Keratinocyte (primary cell): ENCODE measurements at regions not wholly inside any gene's neighbourhood (a gene's known extent, or its start where the extent isn't known, plus 50 kb on each side); places are given as distances from the start of the nearest gene placed in this dataset.

ENCODE experiments used
- DNase-seq: peaks from one replicate; pipeline ENCODE4 v3.0.0-alpha.2; 2011; ENCODE audit warnings: low read depth, missing footprints, low spot score
- FAIRE-seq: peaks from 2 replicates; lab custom pipeline; 2011; peaks lifted over from hg19 to GRCh38; lab: Jason Lieb, UNC
- H2AFZ ChIP-seq: 2 replicates; pipeline ENCODE4 v1.6.0; 2012; ENCODE audit warnings: low read length, control low read depth, inconsistent platforms; ENCODE audit not compliant: control insufficient read depth
- H3K27ac ChIP-seq: 2 replicates; pipeline ENCODE4 v1.5.1; 2011; ENCODE audit warnings: low read length; ENCODE audit not compliant: control insufficient read depth, insufficient read depth
- H3K27me3 ChIP-seq: 3 replicates; pipeline ENCODE4 v1.6.0; 2011; ENCODE audit warnings: low read length; ENCODE audit not compliant: control insufficient read depth, insufficient read depth; ENCODE audit errors: extremely low read depth
- H3K36me3 ChIP-seq, 2 experiments: 2 replicates in 1 of 2; 3 replicates in 1 of 2; pipeline ENCODE4 v1.5.1; 2011; ENCODE audit warnings: low read length in 2 of 2, mild to moderate bottlenecking in 1 of 2; ENCODE audit not compliant: control insufficient read depth in 2 of 2, insufficient read depth in 2 of 2; ENCODE audit errors: extremely low read depth in 1 of 2
- H3K4me1 ChIP-seq: 3 replicates; pipeline ENCODE4 v1.5.1; 2011; ENCODE audit warnings: low read length; ENCODE audit not compliant: control insufficient read depth, insufficient read depth; ENCODE audit errors: extremely low read depth
- H3K4me2 ChIP-seq: 3 replicates; pipeline ENCODE4 v1.6.0; 2011; ENCODE audit warnings: low read depth, low read length; ENCODE audit not compliant: control insufficient read depth, insufficient read depth; ENCODE audit errors: extremely low read depth
- H3K4me3 ChIP-seq, 3 experiments: fragments of 200-600 bp in 1 of 3; sonication (generic) in 1 of 3; 2 replicates in 2 of 3; 3 replicates in 1 of 3; pipeline ENCODE4 v1.5.1; 2011 to 2016; ENCODE audit warnings: low read length in 3 of 3, mild to moderate bottlenecking in 3 of 3, control low read depth in 2 of 3, inconsistent platforms in 1 of 3, low read depth in 1 of 3, mixed read lengths in 1 of 3, mixed run types in 1 of 3, moderate library complexity in 1 of 3; ENCODE audit not compliant: control insufficient read depth in 2 of 3, insufficient read depth in 2 of 3; ENCODE audit errors: extremely low read depth in 1 of 3
- H3K79me2 ChIP-seq: 2 replicates; pipeline ENCODE4 v1.6.0; 2012; ENCODE audit warnings: low read length; ENCODE audit not compliant: control insufficient read depth, insufficient read depth
- H3K9ac ChIP-seq: 3 replicates; pipeline ENCODE4 v1.6.0; 2011; ENCODE audit warnings: low read length; ENCODE audit not compliant: control insufficient read depth, insufficient read depth; ENCODE audit errors: extremely low read depth
- H3K9me1 ChIP-seq: 3 replicates; pipeline ENCODE4 v1.6.0; 2011; ENCODE audit warnings: low read length; ENCODE audit not compliant: control insufficient read depth, insufficient read depth; ENCODE audit errors: extremely low read depth
- H3K9me3 ChIP-seq: 2 replicates; pipeline ENCODE4 v1.5.1; 2012; ENCODE audit warnings: low read depth, low read length; ENCODE audit not compliant: control insufficient read depth
- H4K20me1 ChIP-seq: 3 replicates; pipeline ENCODE4 v1.6.0; 2011; ENCODE audit warnings: low read length; ENCODE audit not compliant: control insufficient read depth, insufficient read depth; ENCODE audit errors: extremely low read depth
- EZH2 ChIP-seq: IDR thresholded peaks from one replicate; pipeline ENCODE4 v1.6.1; 2012; ENCODE audit warnings: inconsistent platforms, mild to moderate bottlenecking, low read length, moderate library complexity
- dilution Hi-C: fragments of 300-500 bp; cut with MboI; formaldehyde crosslinking; loops from one replicate; pipeline ENCODE4 v1.7.0; 2020; ENCODE audit warnings: low sequenced_read_pairs; ENCODE audit not compliant: extremely low pct_ligation_motif_present
- TF ChIP-seq, protein P1 (sequence below), 3 experiments: IDR thresholded peaks in 1 of 3; conservative IDR thresholded peaks in 1 of 3; optimal IDR thresholded peaks in 1 of 3; 2 replicates in 2 of 3; 3 replicates in 1 of 3; pipeline versions ENCODE3 to v1.5.1; 2011; ENCODE audit warnings: low read length in 3 of 3, mild to moderate bottlenecking in 3 of 3, moderate library complexity in 2 of 3, control low read depth in 1 of 3, inconsistent platforms in 1 of 3; ENCODE audit not compliant: insufficient read depth in 2 of 3; ENCODE audit errors: extremely low read depth in 1 of 3

DNA sequence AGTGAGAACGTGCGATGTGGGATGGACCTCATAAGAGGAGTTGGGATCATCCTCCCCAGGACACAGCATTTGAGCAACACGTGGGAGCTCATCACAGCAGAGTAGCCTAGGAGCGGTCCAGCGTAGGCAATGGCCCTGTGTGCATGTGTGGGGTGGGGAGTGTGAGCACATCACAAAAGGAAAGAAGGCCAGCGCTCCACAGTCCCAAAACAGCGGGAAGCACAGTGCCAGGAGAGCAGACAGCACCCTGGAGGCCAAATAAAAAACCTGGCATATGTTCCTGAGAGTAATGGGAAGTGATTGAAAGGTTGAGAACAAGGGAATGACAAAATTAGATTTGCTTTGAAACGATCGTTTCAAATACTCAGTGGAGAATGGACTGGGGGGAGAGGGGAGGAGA, 226.0 kb downstream of the C7orf25 start:
- Histone ChIP-seq H3K9me1 (no peaks in the 10 kb centered on the region), H3K9ac (no peak overlapping the region), H3K79me2 (no peaks in the 10 kb centered on the region), H3K27me3 (no peaks in the 10 kb centered on the region), H4K20me1 (no peaks in the 10 kb centered on the region), H3K9me3 (no peaks in the 10 kb centered on the region), H2AFZ (no peak overlapping the region), H3K36me3 (no peaks in the 10 kb centered on the region), H3K4me3 (no peak overlapping the region), H3K4me1 (no peaks in the 10 kb centered on the region), H3K4me2 (no peak overlapping the region), H3K27ac (no peak overlapping the region)
- no peak for TF ChIP-seq EZH2
- TF ChIP-seq, protein P1, sequence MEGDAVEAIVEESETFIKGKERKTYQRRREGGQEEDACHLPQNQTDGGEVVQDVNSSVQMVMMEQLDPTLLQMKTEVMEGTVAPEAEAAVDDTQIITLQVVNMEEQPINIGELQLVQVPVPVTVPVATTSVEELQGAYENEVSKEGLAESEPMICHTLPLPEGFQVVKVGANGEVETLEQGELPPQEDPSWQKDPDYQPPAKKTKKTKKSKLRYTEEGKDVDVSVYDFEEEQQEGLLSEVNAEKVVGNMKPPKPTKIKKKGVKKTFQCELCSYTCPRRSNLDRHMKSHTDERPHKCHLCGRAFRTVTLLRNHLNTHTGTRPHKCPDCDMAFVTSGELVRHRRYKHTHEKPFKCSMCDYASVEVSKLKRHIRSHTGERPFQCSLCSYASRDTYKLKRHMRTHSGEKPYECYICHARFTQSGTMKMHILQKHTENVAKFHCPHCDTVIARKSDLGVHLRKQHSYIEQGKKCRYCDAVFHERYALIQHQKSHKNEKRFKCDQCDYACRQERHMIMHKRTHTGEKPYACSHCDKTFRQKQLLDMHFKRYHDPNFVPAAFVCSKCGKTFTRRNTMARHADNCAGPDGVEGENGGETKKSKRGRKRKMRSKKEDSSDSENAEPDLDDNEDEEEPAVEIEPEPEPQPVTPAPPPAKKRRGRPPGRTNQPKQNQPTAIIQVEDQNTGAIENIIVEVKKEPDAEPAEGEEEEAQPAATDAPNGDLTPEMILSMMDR (optimal IDR thresholded peaks at IDR 0.05 in 1 of 3, IDR thresholded peaks at IDR 0.05 in 1 of 3, conservative IDR thresholded peaks at IDR 0.05 in 1 of 3; ENCODE audit: extremely low read depth in 1 of 3, insufficient read depth in 2 of 3, low read length in 3 of 3) = no peak
- no peak for FAIRE-seq
- DNase-seq = no peak
- dilution Hi-C loops = no loop called here

DNA sequence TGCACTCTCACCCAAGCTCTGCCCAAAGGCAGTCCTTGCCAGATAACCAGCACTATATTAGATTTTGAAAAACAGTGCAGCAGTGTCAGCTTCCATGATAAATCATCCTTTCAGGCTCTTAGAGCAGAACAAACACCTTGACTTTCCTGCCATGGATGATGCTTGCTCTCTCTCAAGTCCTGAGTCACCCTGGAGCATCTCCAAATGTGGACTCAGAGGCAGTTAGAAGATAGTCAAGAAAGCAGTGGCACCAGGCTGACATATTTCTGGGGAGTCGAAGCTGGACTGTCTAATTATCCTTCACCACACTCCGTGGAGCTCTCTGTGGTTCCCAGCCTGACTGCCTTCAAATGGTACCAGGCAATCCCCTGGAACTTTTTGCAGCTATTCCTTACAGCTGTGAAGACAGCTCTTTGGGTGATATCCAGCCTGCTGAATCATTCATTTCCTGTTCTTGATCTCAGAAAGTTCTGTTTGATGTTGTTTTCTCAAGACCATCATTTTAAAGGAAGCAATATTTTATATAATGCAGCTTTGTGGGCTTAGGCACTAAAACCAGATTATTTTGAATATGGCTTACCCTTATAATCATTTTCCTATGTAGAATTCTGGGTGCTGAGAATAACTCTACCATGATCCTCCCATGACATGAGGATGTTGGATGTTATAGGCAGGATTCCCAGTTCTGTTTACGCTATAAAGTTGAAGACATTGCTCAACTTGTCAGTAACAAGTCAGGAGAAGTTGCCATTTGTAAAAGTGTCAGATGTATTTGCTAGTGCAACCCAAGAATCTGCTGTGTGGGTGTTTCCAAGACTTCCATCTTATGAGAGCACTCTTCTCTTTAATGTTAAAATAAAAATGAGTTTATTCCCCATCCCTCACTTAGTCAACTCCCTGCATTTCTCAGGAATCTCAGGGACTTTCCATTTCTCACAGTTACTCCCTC, 233.8 kb downstream of the C7orf25 start:
- no peaks in the 10 kb centered on the region for H3K36me3 ChIP-seq
- H4K20me1 ChIP-seq = no peaks in the 10 kb centered on the region
- TF ChIP-seq, protein P1 (optimal IDR thresholded peaks at IDR 0.05 in 1 of 3, IDR thresholded peaks at IDR 0.05 in 1 of 3, conservative IDR thresholded peaks at IDR 0.05 in 1 of 3; ENCODE audit: extremely low read depth in 1 of 3, insufficient read depth in 2 of 3, low read length in 3 of 3) = no peak
- TF ChIP-seq EZH2 = no peak
- no peak overlapping the region for H2AFZ ChIP-seq
- H3K27ac ChIP-seq = peak overlapping the region; percentile 56
- peak; percentile 21 for DNase-seq
- H3K79me2 ChIP-seq = no peaks in the 10 kb centered on the region
- H3K4me2 ChIP-seq = peak overlapping the region; percentile 60
- H3K9me1 ChIP-seq = no peaks in the 10 kb centered on the region
- peak; percentile 98 for FAIRE-seq
- H3K4me1 ChIP-seq = peaks cover 15% of the 10 kb centered on the region
- H3K9me3 ChIP-seq = no peaks in the 10 kb centered on the region
- H3K9ac ChIP-seq = no peak overlapping the region
- dilution Hi-C loops = no loop called here
- no peaks in the 10 kb centered on the region for H3K27me3 ChIP-seq
- no peak overlapping the region for H3K4me3 ChIP-seq
